Testis (tissue), 2 donors: ENCODE measurements at regions not wholly inside any gene's neighbourhood (a gene's known extent, or its start where the extent isn't known, plus 50 kb on each side); places are given as distances from the start of the nearest gene placed in this dataset.

Experiments used
- CTCF ChIP-seq, 3 experiments: fragments of 450-650 bp in 2 of 3; fragments of 200-600 bp in 1 of 3; sonication (generic) in 1 of 3; IDR thresholded peaks; one replicate each; pipeline ENCODE4 v1.5.1; 2016 to 2019; ENCODE audit warnings: antibody characterized with exemption in 3 of 3, mild to moderate bottlenecking in 2 of 3, moderate library complexity in 1 of 3
- POLR2A ChIP-seq: fragments of 450-650 bp; IDR thresholded peaks from one replicate; pipeline ENCODE4 v1.6.1; 2017; ENCODE audit warnings: antibody characterized with exemption, mild to moderate bottlenecking, moderate library complexity

- no peak for TF ChIP-seq CTCF (IDR thresholded peaks at IDR 0.05)
- no peak for TF ChIP-seq POLR2A
Observed at GRCh38 chr5:62737766-62738165, 159.1 kb downstream of the LRRC70 start.
